ENCODE measurements at regions not wholly inside any gene's neighbourhood (a gene's known extent, or its start where the extent isn't known, plus 50 kb on each side); places are given as distances from the start of the nearest gene placed in this dataset.

DNA sequence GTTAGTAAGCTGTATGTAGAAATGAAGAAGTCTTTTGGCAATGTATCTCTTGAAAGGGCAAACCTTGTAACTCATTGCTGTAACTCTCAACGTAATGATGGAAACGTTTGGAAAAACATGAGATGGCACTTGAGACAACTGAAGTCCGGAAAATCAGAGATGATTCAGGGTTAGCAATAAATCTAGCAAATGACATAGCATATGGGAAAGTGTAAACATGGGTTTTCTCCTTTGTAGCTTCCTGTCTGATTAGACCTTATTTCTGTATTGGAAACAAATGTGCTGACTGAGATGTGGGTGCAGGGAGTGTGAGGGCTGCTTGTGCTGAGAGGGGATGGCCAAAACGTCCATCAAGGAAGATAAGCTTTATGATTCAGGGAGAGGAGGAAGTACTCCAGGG lies 110.7 kb upstream of the FAM20A start:
- TF ChIP-seq CTCF (IDR thresholded peaks at IDR 0.05) (no peak), POLR2A (IDR thresholded peaks at IDR 0.05) (no peak)

All from testis (tissue), 2 donors.